Neutrophil (primary cell): ENCODE measurements at regions not wholly inside any gene's neighbourhood (a gene's known extent, or its start where the extent isn't known, plus 50 kb on each side); places are given as distances from the start of the nearest gene placed in this dataset.

Source experiments
- H3K27ac ChIP-seq: fragments of 200-600 bp; sonication (generic); 2 replicates; pipeline ENCODE4 v1.5.1; 2016; ENCODE audit warnings: mild to moderate bottlenecking, moderate library complexity
- H3K27me3 ChIP-seq: fragments of 200-600 bp; sonication (generic); 2 replicates; pipeline ENCODE4 v1.6.0; 2016; ENCODE audit warnings: mild to moderate bottlenecking
- H3K36me3 ChIP-seq: fragments of 200-600 bp; sonication (generic); 2 replicates; pipeline ENCODE4 v1.5.1; 2017
- H3K4me1 ChIP-seq, 2 experiments: fragments of 200-600 bp in 1 of 2; sonication (generic) in 1 of 2; 1 replicate in 1 of 2; 2 replicates in 1 of 2; pipeline versions ENCODE4 v1.5.1 to v1.6.1; 2013 to 2016; ENCODE audit warnings: low read depth in 1 of 2, low read length in 1 of 2, mild to moderate bottlenecking in 1 of 2, moderate library complexity in 1 of 2; ENCODE audit not compliant: control insufficient read depth in 1 of 2, insufficient read depth in 1 of 2
- H3K4me3 ChIP-seq, 2 experiments: fragments of 200-600 bp in 1 of 2; sonication (generic) in 1 of 2; 1 replicate in 1 of 2; 2 replicates in 1 of 2; pipeline ENCODE4 v1.5.1; 2013 to 2016; ENCODE audit warnings: low read depth in 1 of 2, low read length in 1 of 2, mild to moderate bottlenecking in 1 of 2, moderate library complexity in 1 of 2
- H3K9me3 ChIP-seq: fragments of 200-600 bp; sonication (generic); 2 replicates; pipeline ENCODE4 v1.5.1; 2016
- TF ChIP-seq, protein P1 (sequence below): fragments of 200-600 bp; sonication (generic); IDR thresholded peaks from 2 replicates; pipeline ENCODE4 v1.5.1; 2016; ENCODE audit warnings: antibody characterized with exemption

DNA sequence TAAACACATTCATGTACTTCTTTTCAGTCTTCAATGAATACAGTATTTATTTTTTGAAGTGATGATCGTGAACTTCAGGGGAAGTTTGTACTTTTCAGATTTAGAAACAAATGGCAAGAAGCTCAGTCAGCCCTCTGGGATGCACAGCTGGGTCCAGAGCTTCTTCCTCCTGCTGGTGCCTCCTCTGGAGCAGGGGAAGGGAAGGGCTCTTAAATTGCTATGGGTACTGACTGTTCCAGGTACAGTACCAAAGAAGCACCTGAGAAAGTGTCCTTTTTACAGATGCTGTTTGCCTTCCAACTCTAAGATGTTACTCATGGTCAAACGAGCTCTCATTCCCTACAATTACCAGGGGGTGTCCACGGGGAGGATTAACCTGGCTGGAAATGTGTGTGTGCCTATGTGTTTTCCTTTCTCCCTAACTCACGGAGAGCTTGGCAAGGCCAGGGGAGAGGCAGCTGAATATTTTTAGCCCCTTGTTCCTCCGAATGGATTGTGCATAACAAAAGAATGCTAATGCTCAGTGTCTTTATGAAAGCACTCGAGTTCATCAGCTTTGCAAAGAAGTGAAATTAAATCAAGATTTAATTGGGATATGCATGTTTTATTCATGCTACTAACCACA is 313.7 kb upstream of the CADM1 start:
- no peak overlapping the region for H3K4me3 ChIP-seq
- no peaks in the 10 kb centered on the region for H3K36me3 ChIP-seq
- H3K4me1 ChIP-seq, result no peaks in the 10 kb centered on the region
- TF ChIP-seq, protein P1, sequence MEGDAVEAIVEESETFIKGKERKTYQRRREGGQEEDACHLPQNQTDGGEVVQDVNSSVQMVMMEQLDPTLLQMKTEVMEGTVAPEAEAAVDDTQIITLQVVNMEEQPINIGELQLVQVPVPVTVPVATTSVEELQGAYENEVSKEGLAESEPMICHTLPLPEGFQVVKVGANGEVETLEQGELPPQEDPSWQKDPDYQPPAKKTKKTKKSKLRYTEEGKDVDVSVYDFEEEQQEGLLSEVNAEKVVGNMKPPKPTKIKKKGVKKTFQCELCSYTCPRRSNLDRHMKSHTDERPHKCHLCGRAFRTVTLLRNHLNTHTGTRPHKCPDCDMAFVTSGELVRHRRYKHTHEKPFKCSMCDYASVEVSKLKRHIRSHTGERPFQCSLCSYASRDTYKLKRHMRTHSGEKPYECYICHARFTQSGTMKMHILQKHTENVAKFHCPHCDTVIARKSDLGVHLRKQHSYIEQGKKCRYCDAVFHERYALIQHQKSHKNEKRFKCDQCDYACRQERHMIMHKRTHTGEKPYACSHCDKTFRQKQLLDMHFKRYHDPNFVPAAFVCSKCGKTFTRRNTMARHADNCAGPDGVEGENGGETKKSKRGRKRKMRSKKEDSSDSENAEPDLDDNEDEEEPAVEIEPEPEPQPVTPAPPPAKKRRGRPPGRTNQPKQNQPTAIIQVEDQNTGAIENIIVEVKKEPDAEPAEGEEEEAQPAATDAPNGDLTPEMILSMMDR, result no peak
- H3K27me3 ChIP-seq, result no peaks in the 10 kb centered on the region
- H3K27ac ChIP-seq, result no peak overlapping the region
- H3K9me3 ChIP-seq, result no peaks in the 10 kb centered on the region

DNA sequence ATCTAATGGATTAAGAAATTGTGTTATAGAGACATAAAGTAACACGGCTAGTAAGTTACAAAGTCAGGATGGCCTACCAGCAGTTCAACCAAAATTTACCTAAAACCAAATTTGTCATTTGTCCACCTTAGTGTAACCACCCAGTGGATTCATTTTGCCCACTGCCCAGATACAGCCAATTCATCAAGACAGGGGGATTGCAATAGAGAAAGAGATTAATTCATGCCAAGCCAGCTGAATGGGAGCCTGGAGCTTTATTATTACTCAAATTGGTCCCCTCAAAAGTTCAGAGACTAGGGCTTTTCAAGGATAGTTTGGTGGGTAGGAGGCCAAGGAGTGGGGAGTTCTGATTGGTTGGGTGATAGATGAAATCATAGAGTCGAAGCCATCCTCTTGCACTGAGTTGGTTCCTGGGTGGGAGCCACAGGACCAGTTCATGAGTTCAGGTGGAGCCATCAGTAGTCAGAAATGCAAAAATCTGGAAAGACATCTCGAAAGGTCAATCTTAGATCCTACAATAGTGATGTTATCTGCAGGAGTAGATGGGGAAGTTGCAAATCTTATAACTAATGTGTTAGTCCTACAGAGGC is 304.2 kb upstream of the CADM1 start:
- Histone ChIP-seq H3K4me1 (no peaks in the 10 kb centered on the region), H3K27me3 (no peaks in the 10 kb centered on the region), H3K27ac (no peak overlapping the region), H3K36me3 (no peaks in the 10 kb centered on the region), H3K9me3 (no peaks in the 10 kb centered on the region), H3K4me3 (no peak overlapping the region)
- TF ChIP-seq, protein P1, result no peak

DNA sequence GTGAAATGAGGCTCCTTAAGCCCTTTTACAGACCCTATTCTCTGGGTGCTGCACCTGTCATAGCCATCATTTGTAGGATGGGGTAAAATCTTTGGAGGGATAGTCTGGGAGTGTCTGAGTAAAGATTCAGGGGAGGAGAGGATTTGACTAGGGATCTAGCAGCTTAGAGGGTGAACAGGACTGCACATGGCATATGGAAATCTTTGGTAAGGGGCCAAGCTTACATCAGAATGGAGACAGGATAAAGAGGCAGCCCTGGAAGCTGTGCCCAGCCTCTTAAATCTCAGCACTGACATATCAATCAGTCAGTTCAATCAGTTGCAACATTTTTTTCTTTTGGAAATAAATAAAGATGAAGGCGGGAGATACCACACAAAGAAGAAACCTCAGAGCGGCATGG is 301.8 kb upstream of the CADM1 start:
- Histone ChIP-seq H3K27me3 (no peaks in the 10 kb centered on the region), H3K36me3 (no peaks in the 10 kb centered on the region), H3K27ac (no peak overlapping the region), H3K9me3 (no peaks in the 10 kb centered on the region), H3K4me3 (no peak overlapping the region), H3K4me1 (no peaks in the 10 kb centered on the region)
- TF ChIP-seq, protein P1, result no peak

DNA sequence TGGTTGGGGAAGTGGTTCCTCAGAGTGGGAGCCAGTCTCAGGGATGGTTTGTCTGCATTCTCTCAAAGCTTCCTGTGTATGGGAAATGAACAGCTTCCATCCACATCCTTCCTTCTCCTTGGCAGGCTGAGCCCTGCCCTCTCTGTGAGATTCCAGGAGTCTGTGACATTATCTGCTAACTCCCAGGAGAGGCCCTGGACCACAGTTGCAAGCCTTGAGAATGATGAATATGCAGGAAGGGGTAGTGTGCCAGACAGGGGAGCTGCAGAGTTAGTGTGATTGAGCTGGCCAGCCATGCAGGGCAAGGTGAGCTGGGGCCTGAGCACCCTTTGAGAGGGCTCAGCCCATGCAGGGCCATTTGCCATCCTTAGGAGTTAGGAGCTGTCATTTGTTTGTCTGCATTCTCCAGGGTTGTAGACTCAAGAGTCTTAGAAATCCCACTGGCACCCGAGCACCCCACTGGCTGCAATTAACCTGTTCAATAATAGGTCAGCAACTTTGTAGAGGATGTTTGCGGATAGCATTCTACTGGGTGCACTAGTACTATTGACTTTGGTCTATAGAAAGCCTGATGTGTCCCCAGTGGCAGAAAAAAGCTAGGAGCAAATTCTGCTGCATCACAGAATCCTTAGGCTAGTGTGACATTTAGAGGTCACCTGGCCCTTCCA is 299.0 kb upstream of the CADM1 start:
- Histone ChIP-seq H3K36me3 (no peaks in the 10 kb centered on the region), H3K4me1 (no peaks in the 10 kb centered on the region), H3K4me3 (no peak overlapping the region), H3K27me3 (no peaks in the 10 kb centered on the region), H3K27ac (no peak overlapping the region), H3K9me3 (no peaks in the 10 kb centered on the region)
- TF ChIP-seq, protein P1, result no peak

DNA sequence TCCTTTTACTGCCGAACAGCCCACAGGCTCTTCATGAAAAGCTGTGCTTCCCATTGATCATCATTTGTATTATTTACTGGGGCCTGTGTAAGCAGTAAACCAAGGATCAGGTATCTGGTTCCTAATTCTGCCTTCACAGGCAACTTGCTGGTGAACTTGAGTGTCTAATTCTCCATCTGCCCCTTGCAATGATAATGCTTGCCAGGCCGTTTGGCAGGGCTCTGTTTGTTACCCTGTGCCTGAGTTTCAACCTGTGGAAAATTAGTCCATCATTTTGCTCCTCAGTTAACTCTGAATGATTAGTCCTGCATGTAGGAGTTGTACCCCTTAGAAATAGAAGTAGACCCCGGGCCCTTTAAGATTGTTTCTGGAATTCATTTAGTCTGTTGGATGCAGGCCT is 298.4 kb upstream of the CADM1 start:
- Histone ChIP-seq H3K4me3 (no peak overlapping the region), H3K27me3 (no peaks in the 10 kb centered on the region)

More for the DNA sequence above, 298.4 kb upstream of the CADM1 start:
- Histone ChIP-seq H3K9me3 (no peaks in the 10 kb centered on the region), H3K27ac (no peak overlapping the region), H3K4me1 (no peaks in the 10 kb centered on the region), H3K36me3 (no peaks in the 10 kb centered on the region)
- TF ChIP-seq, protein P1, result no peak
